ENCODE measurements at regions not wholly inside any gene's neighbourhood (a gene's known extent, or its start where the extent isn't known, plus 50 kb on each side); places are given as distances from the start of the nearest gene placed in this dataset.

DNA sequence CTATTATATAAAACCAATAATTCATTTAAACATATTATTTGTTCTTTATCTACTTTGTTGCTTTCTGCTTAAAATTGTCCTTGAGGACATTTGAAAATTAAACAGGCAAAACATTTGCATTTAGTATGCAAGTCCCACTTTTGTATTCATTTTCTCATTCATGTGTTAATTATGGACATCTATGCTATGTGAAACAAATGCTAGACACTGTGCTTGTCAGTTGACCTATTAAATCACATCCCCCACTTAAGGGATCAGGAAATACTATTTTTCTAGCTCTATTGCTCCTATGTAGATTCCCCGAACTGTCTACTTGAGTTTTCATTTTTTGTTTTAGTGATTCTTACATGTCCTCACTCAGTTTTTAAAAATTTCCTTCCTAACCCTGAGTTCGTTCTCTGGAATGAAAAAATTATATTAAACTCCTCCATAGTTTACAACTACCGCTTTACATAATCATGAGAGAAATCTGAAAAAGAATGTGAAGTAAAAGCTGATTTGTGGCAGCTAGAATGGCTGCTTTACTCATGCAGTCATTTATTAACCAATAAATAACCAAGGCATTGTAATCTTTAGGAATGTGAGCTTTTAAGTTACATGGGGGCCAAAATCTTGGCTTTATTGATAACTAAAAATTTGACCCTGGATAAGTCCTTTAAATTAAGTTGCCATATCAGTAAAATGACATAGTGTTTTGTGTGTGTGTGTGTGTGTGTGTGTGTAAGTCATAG lies 188.5 kb downstream of the LIG4 start:
- no peaks in the 10 kb centered on the region for H3K27me3 ChIP-seq
- TF ChIP-seq EP300 (IDR thresholded peaks at IDR 0.05) (no peak), POLR2A (IDR thresholded peaks at IDR 0.05) (no peak), POLR2AphosphoS5 (IDR thresholded peaks at IDR 0.05) (no peak)
- TF ChIP-seq, protein P1, sequence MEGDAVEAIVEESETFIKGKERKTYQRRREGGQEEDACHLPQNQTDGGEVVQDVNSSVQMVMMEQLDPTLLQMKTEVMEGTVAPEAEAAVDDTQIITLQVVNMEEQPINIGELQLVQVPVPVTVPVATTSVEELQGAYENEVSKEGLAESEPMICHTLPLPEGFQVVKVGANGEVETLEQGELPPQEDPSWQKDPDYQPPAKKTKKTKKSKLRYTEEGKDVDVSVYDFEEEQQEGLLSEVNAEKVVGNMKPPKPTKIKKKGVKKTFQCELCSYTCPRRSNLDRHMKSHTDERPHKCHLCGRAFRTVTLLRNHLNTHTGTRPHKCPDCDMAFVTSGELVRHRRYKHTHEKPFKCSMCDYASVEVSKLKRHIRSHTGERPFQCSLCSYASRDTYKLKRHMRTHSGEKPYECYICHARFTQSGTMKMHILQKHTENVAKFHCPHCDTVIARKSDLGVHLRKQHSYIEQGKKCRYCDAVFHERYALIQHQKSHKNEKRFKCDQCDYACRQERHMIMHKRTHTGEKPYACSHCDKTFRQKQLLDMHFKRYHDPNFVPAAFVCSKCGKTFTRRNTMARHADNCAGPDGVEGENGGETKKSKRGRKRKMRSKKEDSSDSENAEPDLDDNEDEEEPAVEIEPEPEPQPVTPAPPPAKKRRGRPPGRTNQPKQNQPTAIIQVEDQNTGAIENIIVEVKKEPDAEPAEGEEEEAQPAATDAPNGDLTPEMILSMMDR (IDR thresholded peaks at IDR 0.05), result no peak
- no peaks in the 10 kb centered on the region for H3K9me3 ChIP-seq
- no peaks in the 10 kb centered on the region for H3K4me1 ChIP-seq
- no peak overlapping the region for H3K27ac ChIP-seq
- intact Hi-C loops (cut with DNase I; ENCODE audit: low total_unique reads), result no loop called here
- no peaks in the 10 kb centered on the region for H3K36me3 ChIP-seq
- no peak for DNase-seq
- H3K4me3 ChIP-seq, result no peak overlapping the region
- 46 to 59% (median 54%) methylated on average over 3 of the region's 3 CpGs for WGBS, 5 donors

DNA sequence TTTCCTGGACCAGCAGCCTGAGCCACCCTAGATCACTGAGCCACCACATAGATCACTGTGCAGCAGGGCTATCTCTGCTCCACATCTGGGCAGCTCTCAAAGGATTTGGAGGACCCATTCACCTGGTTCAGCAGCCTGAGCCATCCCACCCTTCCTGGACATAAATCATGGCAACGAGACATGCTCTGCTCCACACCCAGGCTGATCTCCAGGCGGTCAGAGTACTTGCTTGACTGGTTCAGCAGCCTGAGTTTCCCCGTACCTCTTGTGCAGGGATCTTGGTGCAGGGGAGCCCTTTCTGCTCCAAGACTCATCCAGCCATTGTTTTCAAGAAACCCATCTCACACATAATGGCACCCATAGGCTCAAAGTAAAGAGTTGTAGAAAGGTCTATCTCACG lies 195.3 kb downstream of the LIG4 start:
- no peak overlapping the region for H3K27ac ChIP-seq
- no peak for TF ChIP-seq POLR2A (IDR thresholded peaks at IDR 0.05)
- TF ChIP-seq POLR2AphosphoS5 (IDR thresholded peaks at IDR 0.05), result no peak
- no peak for TF ChIP-seq EP300 (IDR thresholded peaks at IDR 0.05)
- TF ChIP-seq, protein P1 (IDR thresholded peaks at IDR 0.05), result no peak
- no peak overlapping the region for H3K4me3 ChIP-seq
- intact Hi-C loops (cut with DNase I; ENCODE audit: low total_unique reads), result no loop called here
- 29 to 58% (median 43%) methylated on average over 4 of the region's 4 CpGs for WGBS, 5 donors
- H3K4me1 ChIP-seq, result no peaks in the 10 kb centered on the region
- peaks cover 0 to 21% (median 14%) of the 10 kb centered on the region in 4 donors for H3K9me3 ChIP-seq
- no peaks in the 10 kb centered on the region for H3K36me3 ChIP-seq
- no peaks in the 10 kb centered on the region for H3K27me3 ChIP-seq
- peak; percentile 15 to 37 for DNase-seq

DNA sequence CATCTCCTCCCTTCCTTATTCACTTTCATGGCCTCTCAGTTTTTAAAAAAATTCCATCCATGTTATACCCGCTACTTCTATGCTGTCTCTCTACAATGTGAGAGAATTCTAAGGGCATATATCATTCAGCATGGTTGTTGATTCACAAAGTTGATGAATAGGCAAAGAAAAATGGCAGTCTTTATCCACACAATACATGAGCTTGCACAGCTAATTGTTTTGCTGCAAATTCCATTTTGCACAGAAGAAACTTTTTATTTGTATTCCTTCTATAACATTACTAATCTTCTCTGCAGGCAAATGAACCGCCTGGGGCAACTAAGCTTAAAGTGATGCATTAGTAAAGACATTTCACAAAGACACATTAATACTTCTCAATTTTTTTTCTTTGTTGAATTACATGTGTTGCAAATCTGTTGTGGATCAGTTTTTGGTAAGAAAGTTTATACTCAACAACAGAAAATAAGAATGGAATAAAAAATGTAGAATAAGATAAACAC lies 196.9 kb downstream of the LIG4 start:
- Histone ChIP-seq H3K36me3 (no peaks in the 10 kb centered on the region), H3K27me3 (no peaks in the 10 kb centered on the region), H3K9me3 (peaks cover 0 to 21% (median 14%) of the 10 kb centered on the region in 4 donors), H3K4me1 (no peaks in the 10 kb centered on the region), H3K27ac (no peak overlapping the region), H3K4me3 (no peak overlapping the region)
- TF ChIP-seq POLR2AphosphoS5 (IDR thresholded peaks at IDR 0.05), result no peak
- no peak for TF ChIP-seq POLR2A (IDR thresholded peaks at IDR 0.05)
- TF ChIP-seq EP300 (IDR thresholded peaks at IDR 0.05), result no peak
- TF ChIP-seq, protein P1 (IDR thresholded peaks at IDR 0.05), result no peak
- WGBS, 5 donors, result 80 to 90% (median 86%) methylated on average over 2 of the region's 2 CpGs
- no peak for DNase-seq
- intact Hi-C loops (cut with DNase I; ENCODE audit: low total_unique reads), result no loop called here

DNA sequence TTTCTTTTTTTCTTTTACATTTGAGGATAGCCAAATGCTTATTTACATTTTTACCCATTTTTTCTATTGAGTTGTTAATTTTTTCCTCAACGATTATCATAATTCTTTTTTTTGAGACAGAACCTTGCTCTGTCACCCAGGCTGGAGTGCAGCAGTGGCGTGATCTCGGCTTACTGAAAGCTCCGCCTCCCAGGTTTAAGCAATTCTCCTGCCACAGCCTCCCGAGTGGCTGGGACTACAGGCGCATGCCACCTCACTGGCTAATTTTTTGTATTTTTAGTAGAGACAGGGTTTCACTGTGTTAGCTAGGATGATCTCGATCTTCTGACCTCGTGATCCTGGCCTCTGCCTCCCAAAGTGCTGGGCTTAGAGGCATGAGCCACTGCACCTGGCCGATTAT lies 208.7 kb downstream of the LIG4 start:
- WGBS, 5 donors, result 84 to 95% (median 94%) methylated on average over 9 of the region's 9 CpGs
- H3K4me3 ChIP-seq, result no peak overlapping the region
- TF ChIP-seq POLR2AphosphoS5 (IDR thresholded peaks at IDR 0.05), result no peak
- no peak for TF ChIP-seq POLR2A (IDR thresholded peaks at IDR 0.05)
- TF ChIP-seq EP300 (IDR thresholded peaks at IDR 0.05), result no peak
- TF ChIP-seq, protein P1 (IDR thresholded peaks at IDR 0.05), result no peak
- no peaks in the 10 kb centered on the region for H3K27me3 ChIP-seq
- no peaks in the 10 kb centered on the region for H3K9me3 ChIP-seq
- H3K27ac ChIP-seq, result no peak overlapping the region
- DNase-seq, result no peak
- no peaks in the 10 kb centered on the region for H3K4me1 ChIP-seq
- no peaks in the 10 kb centered on the region for H3K36me3 ChIP-seq
- intact Hi-C loops (cut with DNase I; ENCODE audit: low total_unique reads), result no loop called here
